Neural progenitor cell (in vitro differentiated cells): ENCODE measurements at regions not wholly inside any gene's neighbourhood (a gene's known extent, or its start where the extent isn't known, plus 50 kb on each side); places are given as distances from the start of the nearest gene placed in this dataset.

Experiments used
- DNase-seq: peaks from one replicate; pipeline ENCODE4 v3.0.0-alpha.2; 2016; ENCODE audit warnings: low spot score
- H2AFZ ChIP-seq: fragments of 200-600 bp; sonication (generic); replicated peaks from 2 replicates; pipeline ENCODE4 v1.6.1; 2016; ENCODE audit warnings: antibody characterized with exemption
- H3F3A ChIP-seq: fragments of 200-600 bp; sonication (generic); 2 replicates; pipeline ENCODE4 v1.6.1; 2016; ENCODE audit warnings: antibody characterized with exemption, low read depth
- H3K27ac ChIP-seq: fragments of 200-600 bp; sonication (generic); 2 replicates; pipeline ENCODE4 v1.5.1; 2016; ENCODE audit warnings: mild to moderate bottlenecking
- H3K27me3 ChIP-seq: fragments of 200-600 bp; sonication (generic); 2 replicates; pipeline ENCODE4 v1.6.1; 2016; ENCODE audit warnings: mild to moderate bottlenecking, moderate library complexity
- H3K36me3 ChIP-seq: fragments of 200-600 bp; sonication (generic); 2 replicates; pipeline ENCODE4 v1.5.1; 2016
- H3K4me1 ChIP-seq: fragments of 200-600 bp; sonication (generic); 2 replicates; pipeline ENCODE4 v1.6.1; 2016; ENCODE audit warnings: mixed run types
- H3K4me2 ChIP-seq: fragments of 200-600 bp; sonication (generic); 2 replicates; pipeline ENCODE4 v1.6.1; 2016
- H3K4me3 ChIP-seq: fragments of 200-600 bp; sonication (generic); 2 replicates; pipeline ENCODE4 v1.5.1; 2016
- H3K79me2 ChIP-seq: fragments of 200-600 bp; sonication (generic); 2 replicates; pipeline ENCODE4 v1.6.1; 2016; ENCODE audit warnings: low read depth
- H3K9ac ChIP-seq: fragments of 200-600 bp; sonication (generic); 2 replicates; pipeline ENCODE4 v1.6.1; 2016
- H3K9me3 ChIP-seq: fragments of 200-600 bp; sonication (generic); 2 replicates; pipeline ENCODE4 v1.5.1; 2016; ENCODE audit warnings: low read depth
- H4K20me1 ChIP-seq: fragments of 200-600 bp; sonication (generic); 2 replicates; pipeline ENCODE4 v1.6.1; 2016; ENCODE audit warnings: low read depth
- H3K27ac Mint-ChIP-seq: 3 replicates; pipeline ENCODE4 v1.8.0; 2021; ENCODE audit warnings: mixed read lengths
- H3K27me3 Mint-ChIP-seq: 2 replicates; pipeline ENCODE4 v1.8.0; 2022; ENCODE audit warnings: low read depth, mild to moderate bottlenecking, inconsistent platforms, moderate library complexity, mixed read lengths; ENCODE audit not compliant: insufficient read depth
- H3K36me3 Mint-ChIP-seq: 3 replicates; pipeline ENCODE4 v1.8.0; 2021; ENCODE audit warnings: mixed read lengths
- H3K4me1 Mint-ChIP-seq: 3 replicates; pipeline ENCODE4 v1.8.0; 2021; ENCODE audit warnings: mixed read lengths
- H3K4me3 Mint-ChIP-seq: 3 replicates; pipeline ENCODE4 v1.8.0; 2021; ENCODE audit warnings: mild to moderate bottlenecking, moderate library complexity, mixed read lengths
- H3K9me3 Mint-ChIP-seq: 3 replicates; pipeline ENCODE4 v1.8.0; 2020; ENCODE audit warnings: mixed read lengths
- EZH2 ChIP-seq: fragments of 200-600 bp; sonication (generic); IDR thresholded peaks from 2 replicates; pipeline ENCODE4 v1.6.1; 2017; ENCODE audit warnings: antibody characterized with exemption, mild to moderate bottlenecking, moderate library complexity
- EZH2phosphoT487 ChIP-seq: fragments of 200-600 bp; sonication (generic); IDR thresholded peaks from 2 replicates; pipeline ENCODE4 v1.6.1; 2017; ENCODE audit warnings: antibody characterized with exemption
- TF ChIP-seq, protein P1 (sequence below): fragments of 200-600 bp; sonication (generic); IDR thresholded peaks from 2 replicates; pipeline ENCODE4 v1.5.1; 2017; ENCODE audit warnings: antibody characterized with exemption, mild to moderate bottlenecking

DNA sequence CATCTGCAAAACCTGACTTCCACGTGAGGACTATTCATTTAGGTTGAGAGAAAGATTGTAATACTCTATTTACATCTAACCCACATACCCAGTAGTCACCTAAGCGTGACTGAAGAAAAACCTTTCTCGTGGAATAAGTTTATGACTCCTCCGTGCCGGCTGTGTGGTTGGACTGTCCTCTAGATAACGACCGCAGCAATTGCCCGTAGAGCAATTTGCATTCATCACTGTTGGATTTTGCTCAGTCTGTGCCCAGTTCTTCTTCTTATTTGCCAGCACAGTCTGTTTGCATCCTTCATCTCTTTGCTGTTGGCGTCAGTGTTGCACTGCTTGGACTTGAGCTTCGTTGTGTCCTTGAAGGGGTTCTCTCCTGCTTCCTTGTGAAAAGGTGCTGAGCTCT, 131.3 kb downstream of the CYB561 start:
- H3K4me2 ChIP-seq: no peak overlapping the region
- no peak overlapping the region for H3K27ac ChIP-seq
- no peaks in the 10 kb centered on the region for H3F3A ChIP-seq
- H3K36me3 ChIP-seq: no peaks in the 10 kb centered on the region
- H2AFZ ChIP-seq: no peak overlapping the region
- H3K9ac ChIP-seq: no peak overlapping the region
- TF ChIP-seq EZH2 (no peak), EZH2phosphoT487 (no peak)
- TF ChIP-seq, protein P1, sequence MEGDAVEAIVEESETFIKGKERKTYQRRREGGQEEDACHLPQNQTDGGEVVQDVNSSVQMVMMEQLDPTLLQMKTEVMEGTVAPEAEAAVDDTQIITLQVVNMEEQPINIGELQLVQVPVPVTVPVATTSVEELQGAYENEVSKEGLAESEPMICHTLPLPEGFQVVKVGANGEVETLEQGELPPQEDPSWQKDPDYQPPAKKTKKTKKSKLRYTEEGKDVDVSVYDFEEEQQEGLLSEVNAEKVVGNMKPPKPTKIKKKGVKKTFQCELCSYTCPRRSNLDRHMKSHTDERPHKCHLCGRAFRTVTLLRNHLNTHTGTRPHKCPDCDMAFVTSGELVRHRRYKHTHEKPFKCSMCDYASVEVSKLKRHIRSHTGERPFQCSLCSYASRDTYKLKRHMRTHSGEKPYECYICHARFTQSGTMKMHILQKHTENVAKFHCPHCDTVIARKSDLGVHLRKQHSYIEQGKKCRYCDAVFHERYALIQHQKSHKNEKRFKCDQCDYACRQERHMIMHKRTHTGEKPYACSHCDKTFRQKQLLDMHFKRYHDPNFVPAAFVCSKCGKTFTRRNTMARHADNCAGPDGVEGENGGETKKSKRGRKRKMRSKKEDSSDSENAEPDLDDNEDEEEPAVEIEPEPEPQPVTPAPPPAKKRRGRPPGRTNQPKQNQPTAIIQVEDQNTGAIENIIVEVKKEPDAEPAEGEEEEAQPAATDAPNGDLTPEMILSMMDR: no peak
- H3K9me3 ChIP-seq: no peaks in the 10 kb centered on the region
- H3K4me1 ChIP-seq: no peaks in the 10 kb centered on the region
- H3K27me3 ChIP-seq: no peaks in the 10 kb centered on the region
- H3K4me3 Mint-ChIP-seq: no peak overlapping the region
- no peak overlapping the region for H3K27ac Mint-ChIP-seq
- peaks cover 18% of the 10 kb centered on the region for H3K36me3 Mint-ChIP-seq
- H3K4me1 Mint-ChIP-seq: no peaks in the 10 kb centered on the region
- no peaks in the 10 kb centered on the region for H3K27me3 Mint-ChIP-seq
- DNase-seq: no peak
- H3K9me3 Mint-ChIP-seq: peaks cover 2% of the 10 kb centered on the region
- no peak overlapping the region for H3K4me3 ChIP-seq
- H3K79me2 ChIP-seq: no peaks in the 10 kb centered on the region
- no peaks in the 10 kb centered on the region for H4K20me1 ChIP-seq

DNA sequence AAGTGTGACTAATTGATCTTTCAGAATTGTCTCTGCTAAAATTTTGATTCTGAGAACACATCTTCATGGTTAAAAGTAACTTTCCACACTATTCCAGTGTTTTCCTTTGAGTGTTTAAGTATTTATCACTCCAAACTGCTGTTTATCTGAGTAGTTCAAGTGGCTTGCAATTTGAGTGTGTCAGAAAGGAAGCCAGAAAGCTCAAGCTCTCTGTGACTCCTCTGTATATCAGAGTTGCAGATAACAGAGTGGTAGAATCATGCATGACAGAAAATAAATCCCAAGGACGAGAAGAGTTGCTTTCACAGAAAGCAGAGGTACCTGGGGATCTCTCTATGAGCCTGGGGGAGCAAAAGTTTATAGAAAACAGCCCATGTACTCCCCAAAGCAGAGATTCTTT, 130.0 kb downstream of the CYB561 start:
- H3K4me1 ChIP-seq: no peaks in the 10 kb centered on the region
- no peak overlapping the region for H3K27ac Mint-ChIP-seq
- no peak overlapping the region for H2AFZ ChIP-seq
- no peaks in the 10 kb centered on the region for H3K9me3 Mint-ChIP-seq
- H3K9ac ChIP-seq: no peak overlapping the region
- TF ChIP-seq, protein P1: no peak
- TF ChIP-seq EZH2: no peak
- no peak for TF ChIP-seq EZH2phosphoT487
- no peaks in the 10 kb centered on the region for H3K27me3 ChIP-seq
- no peaks in the 10 kb centered on the region for H3K4me1 Mint-ChIP-seq
- no peaks in the 10 kb centered on the region for H3K9me3 ChIP-seq
- no peak overlapping the region for H3K4me3 ChIP-seq
- H3K27me3 Mint-ChIP-seq: no peaks in the 10 kb centered on the region
- no peak overlapping the region for H3K4me2 ChIP-seq
- DNase-seq: no peak
- no peak overlapping the region for H3K4me3 Mint-ChIP-seq
- H4K20me1 ChIP-seq: no peaks in the 10 kb centered on the region
- no peaks in the 10 kb centered on the region for H3K79me2 ChIP-seq
- no peaks in the 10 kb centered on the region for H3F3A ChIP-seq
- peaks cover 21% of the 10 kb centered on the region for H3K36me3 Mint-ChIP-seq
- H3K36me3 ChIP-seq: no peaks in the 10 kb centered on the region
- no peak overlapping the region for H3K27ac ChIP-seq

DNA sequence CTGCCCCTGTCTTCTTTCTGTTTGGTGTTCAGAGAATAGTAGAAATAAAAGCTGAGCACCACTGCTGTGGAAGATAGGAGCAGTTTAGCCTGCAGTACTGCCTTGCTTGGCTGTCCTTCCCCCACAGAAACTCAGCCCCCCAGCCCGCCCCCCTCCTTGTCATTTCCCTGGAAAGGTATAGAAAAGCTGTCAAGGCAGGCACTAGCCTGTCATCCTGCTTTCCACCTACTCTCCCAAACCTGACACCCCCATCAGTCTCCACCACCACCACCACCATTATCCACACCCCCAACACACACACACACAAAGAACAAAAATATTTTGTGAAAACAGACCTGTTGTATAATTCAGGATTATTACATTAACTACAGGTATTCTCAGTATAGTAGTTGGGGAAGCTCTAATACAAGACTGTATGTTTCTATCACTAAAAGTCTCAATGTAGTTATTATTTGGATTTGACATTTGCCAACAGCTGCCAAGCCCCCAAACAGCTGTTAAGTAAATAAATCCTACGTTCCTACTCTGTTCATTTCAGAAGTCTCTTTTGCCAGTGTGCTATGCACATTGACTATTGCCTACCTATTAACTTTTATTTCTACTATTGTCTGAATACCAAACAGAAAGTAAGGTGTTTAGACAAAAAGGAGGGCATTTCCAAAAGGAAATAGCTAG, 128.8 kb downstream of the CYB561 start:
- H3K27ac Mint-ChIP-seq: no peak overlapping the region
- Histone ChIP-seq H3K4me1 (no peaks in the 10 kb centered on the region), H3K27me3 (no peaks in the 10 kb centered on the region), H3K9me3 (no peaks in the 10 kb centered on the region), H3K36me3 (no peaks in the 10 kb centered on the region), H3K27ac (no peak overlapping the region), H3F3A (no peaks in the 10 kb centered on the region), H2AFZ (no peak overlapping the region), H3K4me2 (no peak overlapping the region), H3K9ac (no peak overlapping the region), H3K4me3 (no peak overlapping the region), H4K20me1 (no peaks in the 10 kb centered on the region), H3K79me2 (no peaks in the 10 kb centered on the region)
- peaks cover 27% of the 10 kb centered on the region for H3K36me3 Mint-ChIP-seq
- H3K27me3 Mint-ChIP-seq: no peaks in the 10 kb centered on the region
- no peaks in the 10 kb centered on the region for H3K9me3 Mint-ChIP-seq
- no peak for TF ChIP-seq EZH2phosphoT487
- TF ChIP-seq, protein P1: no peak
- no peak for TF ChIP-seq EZH2
- no peak overlapping the region for H3K4me3 Mint-ChIP-seq
- no peak for DNase-seq
- H3K4me1 Mint-ChIP-seq: no peaks in the 10 kb centered on the region
